Retina (tissue), 1 donor: ENCODE measurements at regions not wholly inside any gene's neighbourhood (a gene's known extent, or its start where the extent isn't known, plus 50 kb on each side); places are given as distances from the start of the nearest gene placed in this dataset.
"Not testable (repeated sequence)": the region's sequence is repeated elsewhere in the genome, so short reads cannot be mapped to it uniquely, and the experiment has no call there.

Experiments
- DNase-seq: peaks from one replicate; pipeline ENCODE4 v3.0.0-alpha.2; 2016

DNA sequence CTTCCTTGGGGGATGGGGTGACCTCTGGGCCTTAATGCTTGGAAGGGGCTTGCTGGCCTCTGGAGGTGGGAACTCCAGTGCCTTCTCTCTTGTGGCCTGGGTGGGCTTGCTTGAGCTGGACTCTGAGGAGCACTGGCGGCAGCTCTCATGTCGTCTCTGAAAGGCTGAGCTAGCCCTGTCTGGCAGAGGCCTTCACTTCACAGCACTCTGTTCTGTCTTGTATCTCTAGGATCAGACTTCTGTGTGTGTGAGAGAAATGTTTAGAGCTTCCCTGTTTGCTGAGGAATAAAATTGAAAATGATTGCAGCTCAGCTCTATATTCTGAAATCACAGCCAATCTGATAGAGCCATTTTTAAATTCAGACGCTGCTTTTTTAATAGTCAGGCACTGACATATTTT lies 185.3 kb downstream of the KCNRG start:
- no peak for DNase-seq

DNA sequence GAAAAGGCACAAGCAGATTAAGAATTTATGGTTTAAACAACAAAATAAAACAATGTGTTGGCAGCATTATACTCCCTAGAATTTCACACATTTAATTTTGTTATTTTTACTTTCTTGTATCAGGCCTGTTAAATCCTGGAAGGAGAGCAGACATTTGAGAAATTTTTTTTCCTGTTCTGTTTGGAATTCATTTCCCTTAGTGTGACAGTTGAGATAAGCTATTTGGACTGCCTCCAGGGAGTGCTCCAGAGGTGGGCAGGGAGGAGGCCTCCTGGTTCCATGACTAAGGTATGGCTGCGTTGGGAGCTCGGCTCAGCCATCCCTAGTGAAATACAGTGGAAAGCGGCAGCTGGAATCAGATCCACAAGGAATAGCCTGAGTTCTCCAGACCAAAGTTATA lies 185.7 kb downstream of the KCNRG start:
- DNase-seq: no peak

- no peak for DNase-seq
Measured at GRCh38 chr13:50202485-50202884, 187.2 kb downstream of the KCNRG start.

DNA sequence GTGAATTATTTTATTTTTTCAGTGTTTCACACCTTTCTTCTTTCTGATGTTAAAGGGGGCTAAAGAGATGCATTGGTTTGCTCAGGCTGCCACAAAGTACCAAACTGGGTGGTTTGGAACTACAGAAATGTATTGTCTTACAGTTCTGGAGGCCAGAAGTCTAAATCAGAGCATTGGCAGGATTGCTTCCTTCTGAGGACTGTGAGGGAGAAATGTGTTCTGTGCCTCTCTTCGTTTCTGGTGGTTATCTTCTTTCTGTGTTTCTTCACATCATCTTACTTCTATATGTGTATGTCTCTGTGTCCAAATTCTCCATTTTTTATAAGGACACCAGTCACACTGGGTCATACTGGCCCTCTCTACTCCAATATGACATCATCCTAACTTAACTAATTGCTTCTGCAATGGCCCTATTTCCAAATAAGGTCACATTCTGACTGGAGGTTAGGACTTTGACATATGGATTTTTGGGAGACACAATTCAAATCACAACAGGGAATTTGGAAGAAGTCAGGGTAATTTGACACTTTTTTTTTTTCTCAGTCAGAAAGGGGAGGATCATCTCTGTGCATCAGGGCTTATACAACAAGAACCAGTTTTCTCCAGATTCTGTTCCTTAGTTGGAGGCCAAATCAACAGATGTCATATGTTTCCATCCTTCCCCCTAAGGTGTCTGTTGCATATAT lies 188.2 kb downstream of the KCNRG start:
- DNase-seq: no peak

GRCh38 chr13:50205581-50205980 lies 190.3 kb downstream of the KCNRG start:
- DNase-seq: no peak

- peak; percentile 60 for DNase-seq
Measured at GRCh38 chr13:50208826-50209335, 193.6 kb downstream of the KCNRG start.

GRCh38 chr13:50209631-50210030 lies 194.4 kb downstream of the KCNRG start:
- DNase-seq: no peak

GRCh38 chr13:50213526-50213925 lies 198.3 kb downstream of the KCNRG start:
- DNase-seq: no peak

- DNase-seq: no peak
Measured at GRCh38 chr13:50214514-50214913, 199.3 kb downstream of the KCNRG start.

- DNase-seq: no peak
Measured at GRCh38 chr13:50215399-50215798, 200.2 kb downstream of the KCNRG start.

DNA sequence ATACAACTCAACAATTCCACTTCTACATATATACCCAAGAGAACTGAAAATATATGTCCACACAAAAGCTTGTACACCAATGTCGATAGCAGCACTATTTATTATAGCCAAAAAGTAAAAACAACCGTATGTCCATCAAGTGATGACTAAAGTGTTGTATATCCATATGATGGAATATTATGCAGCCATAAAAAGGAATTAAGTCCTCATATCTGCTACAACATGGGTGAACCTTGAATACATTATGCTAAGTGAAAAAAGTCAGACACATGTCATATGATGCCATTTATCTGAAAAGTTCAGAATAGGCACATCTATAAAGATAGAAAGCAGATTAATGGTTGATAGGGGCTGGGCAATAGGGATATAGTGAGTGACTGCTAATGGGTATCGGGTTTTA lies 204.5 kb downstream of the KCNRG start:
- no peak for DNase-seq

GRCh38 chr13:50220938-50221337 lies 205.7 kb downstream of the KCNRG start:
- no peak for DNase-seq

DNA sequence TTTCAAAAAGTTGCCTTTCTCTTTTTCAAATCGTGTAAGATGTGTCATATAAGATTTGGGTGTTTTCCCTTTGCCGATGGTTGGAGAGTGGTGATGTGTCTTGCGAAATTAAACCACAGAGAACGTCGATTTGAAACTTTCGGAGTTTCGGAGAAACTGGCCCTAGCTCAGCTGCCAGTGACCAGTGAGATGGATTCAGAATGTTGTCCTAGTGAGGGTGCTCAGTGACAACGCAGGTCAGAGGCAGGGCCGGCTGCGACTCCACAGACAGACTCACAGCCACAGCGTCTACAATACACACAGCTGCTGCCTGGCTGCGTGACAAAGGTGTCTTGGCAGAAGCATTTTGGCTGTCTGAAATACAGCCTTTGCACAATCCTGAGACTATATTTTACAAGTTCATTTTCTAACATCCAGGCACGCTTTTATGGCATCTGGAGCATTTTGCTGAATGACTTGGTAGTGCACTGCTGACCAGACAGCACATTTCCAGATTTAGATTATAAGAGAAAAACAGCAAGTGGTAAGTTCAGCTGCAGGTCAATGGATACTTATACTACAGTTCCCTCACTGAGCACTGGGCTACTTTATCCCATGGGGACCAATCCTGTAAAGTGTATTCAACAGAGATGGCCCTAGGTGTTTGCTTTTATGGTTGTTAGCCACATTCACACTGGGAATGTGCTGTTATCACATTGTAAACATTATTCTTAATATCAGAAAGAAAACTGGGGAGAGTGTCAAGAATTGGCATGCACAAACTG lies 207.5 kb downstream of the KCNRG start:
- DNase-seq: peak; percentile 71

GRCh38 chr13:50224534-50224933 lies 209.3 kb downstream of the KCNRG start:
- DNase-seq: no peak

DNA sequence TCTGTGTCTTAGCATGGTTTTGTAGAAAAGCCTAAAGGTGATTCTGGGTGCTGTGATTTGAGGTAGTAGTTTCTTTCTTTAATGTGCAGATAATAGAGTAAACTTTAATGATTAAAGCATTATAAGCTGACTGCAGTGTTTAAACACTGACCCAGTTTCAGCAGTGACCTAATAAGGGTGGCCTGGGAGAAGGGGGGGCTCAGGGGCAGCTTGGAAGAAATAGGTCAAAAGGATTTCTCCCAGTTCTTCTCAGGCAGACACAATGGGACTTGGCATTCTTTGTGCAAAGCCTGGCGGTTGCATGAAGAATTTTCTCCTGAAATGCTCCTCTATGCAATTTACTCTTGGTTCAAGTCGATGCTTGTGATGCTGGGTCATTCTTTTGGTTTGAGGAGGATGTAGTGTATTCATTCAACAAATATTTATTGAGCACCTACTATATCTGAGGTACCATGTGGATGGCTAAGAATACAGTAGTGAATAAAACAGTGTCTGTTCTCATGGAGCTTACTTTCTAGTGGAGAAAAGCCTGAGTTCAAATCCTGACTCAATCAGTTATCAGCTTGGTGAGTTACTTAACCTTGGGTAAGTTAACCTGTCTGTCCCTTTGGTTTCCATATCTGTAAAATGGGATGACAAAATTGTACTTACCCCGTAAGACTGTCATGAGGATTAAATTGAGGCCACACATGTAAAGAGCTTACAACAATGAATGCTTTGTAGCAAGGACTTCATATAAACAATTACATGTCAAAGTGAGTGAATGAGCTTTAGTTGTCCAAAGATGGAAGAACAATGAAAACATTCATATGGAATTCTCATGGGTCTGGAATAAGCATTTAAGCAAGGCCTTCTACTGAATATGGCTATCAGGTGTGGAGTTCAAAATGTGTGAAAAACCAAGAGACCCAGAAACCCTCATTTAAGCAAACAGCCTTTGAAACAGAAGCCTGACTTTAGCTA lies 210.2 kb downstream of the KCNRG start:
- peak; percentile 80 for DNase-seq

DNA sequence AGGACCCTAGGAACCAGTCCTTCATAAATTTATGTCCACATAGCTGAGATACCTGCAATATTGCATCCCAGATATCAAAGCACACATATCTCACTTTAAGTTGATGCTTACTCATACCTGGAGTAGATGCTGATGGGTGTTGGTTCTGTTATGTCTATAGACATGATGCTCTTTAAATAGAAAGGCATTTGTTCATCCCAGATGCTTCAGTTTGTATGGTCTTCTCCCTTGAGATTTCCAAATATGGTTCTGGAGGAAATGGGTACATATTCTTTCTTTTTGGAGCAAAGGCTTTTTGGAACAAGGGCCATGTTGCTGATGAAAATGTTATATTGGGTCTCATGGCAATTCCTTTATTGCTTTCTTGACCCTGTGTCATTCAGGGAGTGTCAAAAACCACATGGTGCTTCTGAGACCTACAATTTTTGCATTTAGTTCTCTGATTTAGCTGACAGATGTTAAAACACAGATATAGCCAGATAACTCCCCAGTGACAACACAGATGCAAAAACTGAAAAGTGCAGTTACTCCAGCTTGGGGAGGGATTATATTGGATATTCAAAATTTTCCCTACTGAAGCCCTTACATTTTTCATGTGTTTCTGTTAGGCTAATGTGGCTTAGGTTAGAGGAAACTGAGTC lies 211.4 kb downstream of the KCNRG start:
- no peak for DNase-seq

GRCh38 chr13:50227361-50227760 lies 212.1 kb downstream of the KCNRG start:
- DNase-seq: no peak

GRCh38 chr13:50228527-50228926 lies 213.3 kb downstream of the KCNRG start:
- peak; percentile 77 for DNase-seq

DNA sequence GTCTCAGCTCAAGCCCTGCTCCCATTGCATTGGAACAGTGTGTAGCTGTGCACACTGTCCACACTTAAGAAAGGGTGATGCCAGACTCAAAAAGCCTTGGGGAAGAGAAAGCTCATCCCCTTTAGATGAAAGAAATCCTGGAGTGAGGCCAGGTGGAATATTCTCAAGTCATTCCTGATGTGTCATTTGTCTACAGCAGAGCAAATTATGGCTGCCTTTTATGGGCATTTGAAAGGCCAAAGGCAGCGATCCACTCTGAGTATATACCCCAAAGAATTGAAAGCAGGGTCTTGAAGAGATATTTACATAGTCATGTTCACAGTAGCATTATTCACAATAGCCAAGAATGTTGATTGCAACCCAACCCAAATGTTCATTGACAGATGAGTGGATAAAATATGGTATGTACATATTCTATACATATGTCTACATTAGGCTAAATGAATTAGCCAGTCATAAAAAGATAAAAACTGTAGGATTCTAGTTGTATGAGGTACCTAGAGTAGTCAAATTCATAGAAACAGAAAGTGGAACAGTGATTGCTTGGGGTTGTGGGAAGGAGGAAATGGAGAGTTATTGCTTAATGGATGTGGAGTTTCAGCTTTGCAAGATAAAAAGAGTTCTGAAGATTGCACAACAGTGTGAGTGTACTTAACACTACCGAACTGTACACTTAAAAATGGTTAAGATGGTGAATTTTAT lies 214.9 kb downstream of the KCNRG start:
- DNase-seq: no peak

GRCh38 chr13:50230662-50230978 lies 215.4 kb downstream of the KCNRG start:
- no peak for DNase-seq

DNA sequence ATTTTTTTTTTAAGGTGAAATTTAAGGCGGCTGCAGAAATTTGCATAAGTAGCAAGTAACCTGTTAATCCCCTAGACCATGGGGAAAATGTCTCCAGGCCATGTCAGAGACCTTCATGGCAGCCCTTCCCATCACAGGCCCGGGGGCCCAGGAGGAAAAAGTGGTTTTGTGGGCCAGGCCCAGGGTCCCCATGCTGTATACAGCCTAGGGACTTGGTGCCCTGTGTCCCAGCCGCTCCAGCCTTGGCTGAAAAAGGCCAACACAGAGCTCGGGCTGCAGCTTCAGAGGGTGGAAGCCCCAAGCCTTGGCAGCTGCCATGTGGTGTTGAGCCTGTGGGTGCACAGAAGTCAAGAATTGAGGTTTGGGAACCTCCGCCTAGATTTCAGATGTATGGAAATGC lies 218.3 kb downstream of the KCNRG start:
- DNase-seq: not testable (repeated sequence)
